Astrocyte (in vitro differentiated cells and primary cell): ENCODE measurements at regions not wholly inside any gene's neighbourhood (a gene's known extent, or its start where the extent isn't known, plus 50 kb on each side); places are given as distances from the start of the nearest gene placed in this dataset.
"Not testable (repeated sequence)": the region's sequence is repeated elsewhere in the genome, so short reads cannot be mapped to it uniquely, and the experiment has no call there.

Source experiments
- DNase-seq: peaks from one replicate; pipeline ENCODE4 v3.0.0-alpha.2; 2010; ENCODE audit warnings: low read depth
- FAIRE-seq: peaks from 2 replicates; lab custom pipeline; 2011; peaks lifted over from hg19 to GRCh38; lab: Jason Lieb, UNC
- H2AFZ ChIP-seq: 2 replicates; pipeline ENCODE4 v1.6.0; 2012; ENCODE audit warnings: low read depth, low read length, inconsistent platforms
- H3K27ac ChIP-seq: 2 replicates; pipeline ENCODE4 v1.5.1; 2011; ENCODE audit warnings: low read depth, low read length, inconsistent platforms
- H3K27me3 ChIP-seq: 2 replicates; pipeline ENCODE4 v1.6.0; 2011; ENCODE audit warnings: low read length, inconsistent platforms; ENCODE audit not compliant: insufficient read depth
- H3K36me3 ChIP-seq: 2 replicates; pipeline ENCODE4 v1.5.1; 2011; ENCODE audit warnings: low read length, inconsistent platforms; ENCODE audit not compliant: insufficient read depth
- H3K4me1 ChIP-seq: 2 replicates; pipeline ENCODE4 v1.5.1; 2011; ENCODE audit warnings: low read length, inconsistent platforms; ENCODE audit not compliant: insufficient read depth
- H3K4me2 ChIP-seq: 2 replicates; pipeline ENCODE4 v1.6.0; 2012; ENCODE audit warnings: low read length, inconsistent platforms
- H3K4me3 ChIP-seq: 2 replicates; pipeline ENCODE4 v1.5.1; 2011; ENCODE audit warnings: low read depth, mild to moderate bottlenecking, low read length, inconsistent platforms; ENCODE audit not compliant: insufficient read depth
- H3K79me2 ChIP-seq: 2 replicates; pipeline ENCODE4 v1.6.0; 2012; ENCODE audit warnings: mild to moderate bottlenecking, low read length, inconsistent platforms; ENCODE audit not compliant: insufficient read depth
- H3K9ac ChIP-seq: 2 replicates; pipeline ENCODE4 v1.6.0; 2012; ENCODE audit warnings: mild to moderate bottlenecking, low read length, inconsistent platforms
- H3K9me3 ChIP-seq: 2 replicates; pipeline ENCODE4 v1.5.1; 2012; ENCODE audit warnings: low read depth, mild to moderate bottlenecking, low read length, inconsistent platforms; ENCODE audit not compliant: insufficient read depth
- H4K20me1 ChIP-seq: 2 replicates; pipeline ENCODE4 v1.6.0; 2012; ENCODE audit warnings: low read length, inconsistent platforms; ENCODE audit not compliant: insufficient read depth
- H3K27ac Mint-ChIP-seq: one replicate; pipeline ENCODE4 v1.8.0; 2021; ENCODE audit warnings: mild to moderate bottlenecking, mixed read lengths; ENCODE audit not compliant: unreplicated experiment
- H3K27me3 Mint-ChIP-seq: one replicate; pipeline ENCODE4 v1.8.0; 2021; ENCODE audit warnings: low read depth, mixed read lengths; ENCODE audit not compliant: unreplicated experiment
- H3K36me3 Mint-ChIP-seq: one replicate; pipeline ENCODE4 v1.8.0; 2021; ENCODE audit warnings: low read depth, mixed read lengths; ENCODE audit not compliant: unreplicated experiment
- H3K4me1 Mint-ChIP-seq: one replicate; pipeline ENCODE4 v1.8.0; 2021; ENCODE audit warnings: low read depth, mixed read lengths; ENCODE audit not compliant: unreplicated experiment
- H3K4me3 Mint-ChIP-seq: one replicate; pipeline ENCODE4 v1.8.0; 2021; ENCODE audit warnings: mild to moderate bottlenecking, moderate library complexity, mixed read lengths; ENCODE audit not compliant: unreplicated experiment
- H3K9me3 Mint-ChIP-seq: one replicate; pipeline ENCODE4 v1.8.0; 2021; ENCODE audit warnings: mild to moderate bottlenecking, mixed read lengths; ENCODE audit not compliant: unreplicated experiment
- CTCF ChIP-seq: IDR thresholded peaks from 2 replicates; pipeline ENCODE4 v1.5.1; 2011; ENCODE audit warnings: low read depth, mild to moderate bottlenecking, inconsistent platforms, low read length, moderate library complexity; ENCODE audit not compliant: insufficient read depth
- EZH2 ChIP-seq: IDR thresholded peaks from 2 replicates; pipeline ENCODE4 v1.6.1; 2012; ENCODE audit warnings: mild to moderate bottlenecking, low read length, inconsistent platforms; ENCODE audit not compliant: insufficient read depth

GRCh38 chr17:33567223-33567622, 274.1 kb upstream of the ASIC2 start:
- Histone ChIP-seq H3K27me3 (no peaks in the 10 kb centered on the region), H4K20me1 (no peaks in the 10 kb centered on the region), H3K9me3 (no peaks in the 10 kb centered on the region), H3K4me3 (no peak overlapping the region), H3K4me1 (no peaks in the 10 kb centered on the region), H3K4me2 (no peak overlapping the region), H3K27ac (no peak overlapping the region), H2AFZ (no peak overlapping the region), H3K9ac (no peak overlapping the region), H3K36me3 (no peaks in the 10 kb centered on the region), H3K79me2 (no peaks in the 10 kb centered on the region)
- Mint-ChIP-seq H3K4me3 (no peak overlapping the region), H3K27ac (no peak overlapping the region), H3K9me3 (peaks cover 16% of the 10 kb centered on the region), H3K36me3 (no peaks in the 10 kb centered on the region), H3K27me3 (peaks cover 34% of the 10 kb centered on the region), H3K4me1 (peaks cover 4% of the 10 kb centered on the region)
- FAIRE-seq = no peak
- TF ChIP-seq EZH2 (no peak), CTCF (no peak)
- no peak for DNase-seq

- H3K4me3 Mint-ChIP-seq = no peak overlapping the region
- H3K36me3 Mint-ChIP-seq = no peaks in the 10 kb centered on the region
- Histone ChIP-seq H3K4me2 (no peak overlapping the region), H3K4me3 (no peak overlapping the region), H3K9me3 (no peaks in the 10 kb centered on the region), H2AFZ (no peak overlapping the region), H4K20me1 (no peaks in the 10 kb centered on the region), H3K79me2 (no peaks in the 10 kb centered on the region), H3K4me1 (no peaks in the 10 kb centered on the region), H3K27ac (no peak overlapping the region), H3K36me3 (no peaks in the 10 kb centered on the region), H3K27me3 (no peaks in the 10 kb centered on the region), H3K9ac (no peak overlapping the region)
- H3K4me1 Mint-ChIP-seq = no peaks in the 10 kb centered on the region
- no peak for FAIRE-seq
- no peak for DNase-seq
- H3K27me3 Mint-ChIP-seq = peaks cover 28% of the 10 kb centered on the region
- H3K27ac Mint-ChIP-seq = no peak overlapping the region
- H3K9me3 Mint-ChIP-seq = peaks cover 3% of the 10 kb centered on the region
- TF ChIP-seq EZH2 (no peak), CTCF (no peak)
Measured at GRCh38 chr17:33572615-33573014, 279.5 kb upstream of the ASIC2 start.

- Mint-ChIP-seq H3K27ac (no peak overlapping the region), H3K9me3 (no peaks in the 10 kb centered on the region), H3K4me1 (no peaks in the 10 kb centered on the region), H3K4me3 (no peak overlapping the region), H3K27me3 (peaks cover 31% of the 10 kb centered on the region), H3K36me3 (no peaks in the 10 kb centered on the region)
- Histone ChIP-seq H3K36me3 (no peaks in the 10 kb centered on the region), H3K79me2 (no peaks in the 10 kb centered on the region), H3K27me3 (no peaks in the 10 kb centered on the region), H3K9ac (no peak overlapping the region), H3K4me1 (no peaks in the 10 kb centered on the region), H3K9me3 (no peaks in the 10 kb centered on the region), H2AFZ (no peak overlapping the region), H3K27ac (no peak overlapping the region), H3K4me2 (no peak overlapping the region), H4K20me1 (no peaks in the 10 kb centered on the region), H3K4me3 (no peak overlapping the region)
- FAIRE-seq (no peak), DNase-seq (no peak)
- TF ChIP-seq EZH2 (no peak), CTCF (no peak)
Measured at GRCh38 chr17:33574942-33575445, 281.9 kb upstream of the ASIC2 start.

GRCh38 chr17:33579740-33580139, 286.6 kb upstream of the ASIC2 start:
- H3K9me3 ChIP-seq, DNase-seq, H3K27ac ChIP-seq, H3K79me2 ChIP-seq, H3K4me1 Mint-ChIP-seq, H3K27me3 ChIP-seq, H3K4me3 ChIP-seq, H3K27ac Mint-ChIP-seq, H3K9me3 Mint-ChIP-seq, H3K4me1 ChIP-seq, H3K36me3 Mint-ChIP-seq, H4K20me1 ChIP-seq, H3K9ac ChIP-seq, H2AFZ ChIP-seq, H3K4me2 ChIP-seq, H3K4me3 Mint-ChIP-seq, H3K36me3 ChIP-seq, FAIRE-seq: not testable (repeated sequence)
- peaks cover 26% of the 10 kb centered on the region for H3K27me3 Mint-ChIP-seq
